ENCODE measurements at regions not wholly inside any gene's neighbourhood (a gene's known extent, or its start where the extent isn't known, plus 50 kb on each side); places are given as distances from the start of the nearest gene placed in this dataset.

GRCh38 chr7:18420748-18421147 is 74.8 kb upstream of the HDAC9 start:
- DNase-seq = no peak

GRCh38 chr7:18421297-18422002 is 74.1 kb upstream of the HDAC9 start:
- no peak for DNase-seq

GRCh38 chr7:18425227-18425626 is 70.3 kb upstream of the HDAC9 start:
- DNase-seq = no peak

- no peak for DNase-seq
These were observed 69.6 kb upstream of the HDAC9 start for GRCh38 chr7:18425838-18426445.

- no peak for DNase-seq
These were observed 68.9 kb upstream of the HDAC9 start for GRCh38 chr7:18426564-18427226.

- DNase-seq = no peak
These were observed 66.0 kb upstream of the HDAC9 start for GRCh38 chr7:18429547-18429946.

GRCh38 chr7:18430810-18431209 is 64.7 kb upstream of the HDAC9 start:
- DNase-seq = no peak

GRCh38 chr7:18434171-18434570 is 61.4 kb upstream of the HDAC9 start:
- no peak for DNase-seq

GRCh38 chr7:18437101-18437500 is 58.4 kb upstream of the HDAC9 start:
- no peak for DNase-seq

- DNase-seq = no peak
These were observed 54.6 kb upstream of the HDAC9 start for GRCh38 chr7:18440934-18441333.

- no peak for DNase-seq
These were observed 50.7 kb upstream of the HDAC9 start for GRCh38 chr7:18444826-18445225.

GRCh38 chr7:18445483-18445882 is 50.1 kb upstream of the HDAC9 start:
- DNase-seq = no peak

Measured in activated CD4-positive, alpha-beta T cell treated with anti-CD3 and anti-CD28 coated beads for 4 hours (primary cell).